IMR-90 (cell line): ENCODE measurements at regions not wholly inside any gene's neighbourhood (a gene's known extent, or its start where the extent isn't known, plus 50 kb on each side); places are given as distances from the start of the nearest gene placed in this dataset.

Experiments
- BHLHE40 ChIP-seq: fragments of 150-350 bp; IDR thresholded peaks from 2 replicates; pipeline ENCODE4 v1.6.1; 2016; ENCODE audit warnings: mild to moderate bottlenecking, low read depth, low read length
- CEBPB ChIP-seq: IDR thresholded peaks from 2 replicates; pipeline ENCODE4 v1.6.1; 2012; ENCODE audit warnings: low read depth, low read length, improper control_type of control experiment
- CTCF ChIP-seq: conservative IDR thresholded peaks from 2 replicates; pipeline ENCODE4 v1.5.1; 2012; ENCODE audit warnings: mild to moderate bottlenecking, low read depth, low read length, improper control_type of control experiment
- ELK1 ChIP-seq: fragments of 150-350 bp; IDR thresholded peaks from 2 replicates; pipeline ENCODE4 v1.6.1; 2016; ENCODE audit warnings: low read depth, mild to moderate bottlenecking, low read length, moderate library complexity, borderline replicate concordance
- FOS ChIP-seq: fragments of 150-350 bp; IDR thresholded peaks from 2 replicates; pipeline ENCODE4 v1.6.1; 2016; ENCODE audit warnings: low read depth, low read length
- MXI1 ChIP-seq: IDR thresholded peaks from 2 replicates; pipeline ENCODE4 v1.6.1; 2012; ENCODE audit warnings: low read depth, mild to moderate bottlenecking, low read length, moderate library complexity, borderline replicate concordance
- POLR2A ChIP-seq: IDR thresholded peaks from 2 replicates; pipeline ENCODE4 v1.6.1; 2012; ENCODE audit warnings: mild to moderate bottlenecking, low read depth, low read length
- RAD21 ChIP-seq: IDR thresholded peaks from 2 replicates; pipeline ENCODE4 v1.6.1; 2012; ENCODE audit warnings: low read length, improper control_type of control experiment
- RFX5 ChIP-seq: IDR thresholded peaks from 2 replicates; pipeline ENCODE4 v1.8.0; 2012; ENCODE audit warnings: low read depth, mild to moderate bottlenecking, low read length, moderate library complexity
- TF ChIP-seq, protein P1 (sequence below): fragments of 150-350 bp; IDR thresholded peaks from 2 replicates; pipeline ENCODE4 v1.6.1; 2017; ENCODE audit warnings: mild to moderate bottlenecking, antibody characterized with exemption, low read length, low read depth

DNA sequence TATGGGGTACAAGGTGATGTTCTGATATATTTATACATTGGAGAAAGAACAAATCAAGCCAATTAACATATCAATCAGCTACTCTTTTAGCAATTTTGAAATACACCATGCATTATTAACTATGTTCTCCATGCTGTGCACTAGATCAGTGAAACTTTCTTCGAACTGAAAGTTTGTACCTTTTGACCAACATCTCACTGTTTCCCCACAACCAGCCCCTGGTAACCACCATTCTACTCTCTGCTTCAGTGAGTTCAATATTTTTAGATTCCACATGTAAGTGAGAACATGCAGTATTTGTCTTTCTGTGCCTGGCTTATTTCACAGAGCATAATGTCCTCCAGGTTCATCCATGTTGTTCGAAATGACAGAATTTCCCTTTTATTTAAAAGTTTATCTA lies 246.1 kb upstream of the VCX start:
- no peak for TF ChIP-seq CTCF
- TF ChIP-seq MXI1 = no peak
- no peak for TF ChIP-seq RFX5
- TF ChIP-seq FOS = no peak
- TF ChIP-seq CEBPB = no peak
- no peak for TF ChIP-seq RAD21
- TF ChIP-seq, protein P1, sequence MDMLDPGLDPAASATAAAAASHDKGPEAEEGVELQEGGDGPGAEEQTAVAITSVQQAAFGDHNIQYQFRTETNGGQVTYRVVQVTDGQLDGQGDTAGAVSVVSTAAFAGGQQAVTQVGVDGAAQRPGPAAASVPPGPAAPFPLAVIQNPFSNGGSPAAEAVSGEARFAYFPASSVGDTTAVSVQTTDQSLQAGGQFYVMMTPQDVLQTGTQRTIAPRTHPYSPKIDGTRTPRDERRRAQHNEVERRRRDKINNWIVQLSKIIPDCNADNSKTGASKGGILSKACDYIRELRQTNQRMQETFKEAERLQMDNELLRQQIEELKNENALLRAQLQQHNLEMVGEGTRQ = no peak
- no peak for TF ChIP-seq POLR2A
- TF ChIP-seq ELK1 = no peak
- TF ChIP-seq BHLHE40 = no peak
